ENCODE measurements at regions not wholly inside any gene's neighbourhood (a gene's known extent, or its start where the extent isn't known, plus 50 kb on each side); places are given as distances from the start of the nearest gene placed in this dataset.
A peak's percentile ranks its signal among the peaks of the same experiment; 100 is the strongest.

DNA sequence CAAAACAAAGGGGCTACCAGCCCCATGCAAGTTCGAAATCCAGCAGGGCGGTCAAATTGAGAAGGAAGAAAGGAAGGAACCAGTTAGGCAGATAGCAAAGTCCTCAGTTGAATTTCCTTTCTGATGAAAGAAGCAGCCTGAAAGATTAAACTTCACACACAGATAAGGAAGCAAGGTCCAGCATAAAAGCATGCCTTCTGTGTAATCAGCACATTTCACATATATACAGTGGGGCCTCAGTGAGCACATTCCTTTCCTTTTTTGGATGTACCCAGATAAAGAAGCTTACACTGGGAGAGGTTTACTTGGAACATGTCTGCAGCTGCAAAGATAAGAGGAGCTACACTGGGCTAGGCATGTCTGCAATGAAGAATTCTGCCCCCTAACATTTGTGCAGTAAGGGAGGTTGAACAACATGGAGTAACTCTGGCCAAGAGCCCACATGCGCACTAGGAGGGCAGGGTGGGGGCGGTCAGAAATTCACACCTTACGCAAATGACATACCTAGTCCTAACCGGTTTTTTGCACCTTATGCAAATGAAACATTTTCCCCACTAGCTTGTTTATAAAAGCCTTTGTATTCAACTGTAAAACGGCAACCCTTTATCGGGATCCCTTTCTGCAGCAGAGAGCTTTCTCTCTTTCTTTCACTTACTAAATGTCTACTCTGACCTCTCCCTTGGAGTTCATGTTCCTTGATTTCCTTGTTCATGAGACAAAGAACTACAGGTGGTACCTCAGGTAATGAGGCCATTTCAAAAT lies 149.7 kb upstream of the FBXL17 start:
- Histone ChIP-seq H3K4me3 (ENCODE audit: insufficient read length, low read depth) (no peak overlapping the region), H3K27me3 (ENCODE audit: insufficient read depth, insufficient read length) (no peaks in the 10 kb centered on the region), H3K9ac (ENCODE audit: insufficient read length, low read depth) (no peak overlapping the region), H3K9me3 (ENCODE audit: insufficient read depth, low read length) (peaks cover 23% of the 10 kb centered on the region), H3K36me3 (ENCODE audit: insufficient read depth, insufficient read length, low read length) (no peaks in the 10 kb centered on the region), H3K4me1 (ENCODE audit: insufficient read depth, insufficient read length) (no peaks in the 10 kb centered on the region)
- TF ChIP-seq SUZ12 (IDR thresholded peaks at IDR 0.05; ENCODE audit: extremely low read depth, insufficient read depth, insufficient read length) (no peak), ZNF274 (IDR thresholded peaks at IDR 0.05; ENCODE audit: low read depth, low read length) (no peak), YY1 (IDR thresholded peaks at IDR 0.05; ENCODE audit: insufficient read depth, insufficient read length) (no peak)
- no peak for DNase-seq (ENCODE audit: low read depth, low spot score)

DNA sequence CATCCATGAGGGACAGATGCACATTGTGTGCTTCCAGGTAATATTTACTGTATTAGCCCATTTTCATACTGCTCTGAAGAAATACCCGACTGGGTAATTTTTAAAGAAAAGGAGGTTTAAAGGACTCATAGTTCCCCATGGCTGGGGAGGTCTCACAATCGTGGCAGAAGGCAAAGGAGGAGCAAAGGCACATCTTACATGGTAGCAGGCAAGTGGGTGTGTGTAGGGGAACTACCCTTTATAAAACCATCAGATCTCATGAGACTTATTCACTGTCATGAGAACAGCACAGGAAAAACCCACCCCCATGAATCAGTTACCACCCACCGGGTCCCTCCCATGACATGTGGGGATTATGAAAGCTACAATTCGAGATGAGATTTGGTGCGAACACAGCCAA lies 148.8 kb upstream of the FBXL17 start:
- Histone ChIP-seq H3K4me1 (ENCODE audit: insufficient read depth, insufficient read length) (no peaks in the 10 kb centered on the region), H3K9me3 (ENCODE audit: insufficient read depth, low read length) (peaks cover 26% of the 10 kb centered on the region), H3K27me3 (ENCODE audit: insufficient read depth, insufficient read length) (no peaks in the 10 kb centered on the region), H3K36me3 (ENCODE audit: insufficient read depth, insufficient read length, low read length) (no peaks in the 10 kb centered on the region), H3K9ac (ENCODE audit: insufficient read length, low read depth) (no peak overlapping the region), H3K4me3 (ENCODE audit: insufficient read length, low read depth) (no peak overlapping the region)
- TF ChIP-seq ZNF274 (IDR thresholded peaks at IDR 0.05; ENCODE audit: low read depth, low read length) (no peak), YY1 (IDR thresholded peaks at IDR 0.05; ENCODE audit: insufficient read depth, insufficient read length) (no peak), SUZ12 (IDR thresholded peaks at IDR 0.05; ENCODE audit: extremely low read depth, insufficient read depth, insufficient read length) (no peak)
- no peak for DNase-seq (ENCODE audit: low read depth, low spot score)

DNA sequence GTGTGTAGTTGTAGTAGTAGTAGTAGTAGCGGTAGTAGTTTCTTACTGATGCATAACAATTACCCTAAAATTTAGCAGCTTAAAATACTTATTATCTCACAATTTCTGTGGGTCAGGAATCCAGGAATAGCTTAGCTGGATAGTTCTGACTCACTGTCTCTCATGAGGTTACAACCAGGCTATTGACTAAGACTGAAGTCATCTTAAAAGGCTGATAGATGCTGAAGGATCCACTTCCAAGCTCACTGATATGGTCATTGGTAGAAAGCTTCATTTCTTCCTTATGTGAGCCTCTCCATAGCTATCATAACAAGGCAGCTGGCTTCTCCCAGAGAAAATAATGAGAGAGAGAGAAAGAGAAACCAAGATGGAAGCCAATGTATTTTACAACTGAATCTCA lies 147.5 kb upstream of the FBXL17 start:
- no peak overlapping the region for H3K4me3 ChIP-seq (ENCODE audit: insufficient read length, low read depth)
- no peak for DNase-seq (ENCODE audit: low read depth, low spot score)
- no peaks in the 10 kb centered on the region for H3K4me1 ChIP-seq (ENCODE audit: insufficient read depth, insufficient read length)
- H3K9me3 ChIP-seq (ENCODE audit: insufficient read depth, low read length): peaks cover 26% of the 10 kb centered on the region
- TF ChIP-seq YY1 (IDR thresholded peaks at IDR 0.05; ENCODE audit: insufficient read depth, insufficient read length) (no peak), SUZ12 (IDR thresholded peaks at IDR 0.05; ENCODE audit: extremely low read depth, insufficient read depth, insufficient read length) (no peak), ZNF274 (IDR thresholded peaks at IDR 0.05; ENCODE audit: low read depth, low read length) (no peak)
- no peaks in the 10 kb centered on the region for H3K36me3 ChIP-seq (ENCODE audit: insufficient read depth, insufficient read length, low read length)
- no peaks in the 10 kb centered on the region for H3K27me3 ChIP-seq (ENCODE audit: insufficient read depth, insufficient read length)
- H3K9ac ChIP-seq (ENCODE audit: insufficient read length, low read depth): no peak overlapping the region

DNA sequence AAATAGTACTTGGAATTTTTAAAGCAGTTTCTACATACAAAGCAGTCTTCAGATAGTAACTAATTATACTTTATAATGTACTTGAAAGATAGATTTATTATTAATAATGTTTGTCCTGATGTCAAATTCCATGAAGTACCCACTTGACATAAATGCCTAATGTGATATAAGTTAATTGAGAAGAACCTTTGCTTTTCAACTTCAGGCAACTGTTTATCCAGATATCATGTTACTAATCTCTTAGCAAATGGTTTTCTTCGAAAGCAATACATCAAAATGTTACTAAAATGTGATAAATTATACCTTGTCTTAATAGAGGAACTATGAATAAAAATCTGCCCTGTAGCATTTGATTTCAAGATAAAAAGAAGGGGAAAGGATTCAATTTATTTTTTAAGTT lies 146.8 kb upstream of the FBXL17 start:
- no peak overlapping the region for H3K9ac ChIP-seq (ENCODE audit: insufficient read length, low read depth)
- H3K4me3 ChIP-seq (ENCODE audit: insufficient read length, low read depth): no peak overlapping the region
- H3K4me1 ChIP-seq (ENCODE audit: insufficient read depth, insufficient read length): no peaks in the 10 kb centered on the region
- no peak for TF ChIP-seq YY1 (IDR thresholded peaks at IDR 0.05; ENCODE audit: insufficient read depth, insufficient read length)
- TF ChIP-seq ZNF274 (IDR thresholded peaks at IDR 0.05; ENCODE audit: low read depth, low read length): no peak
- no peak for TF ChIP-seq SUZ12 (IDR thresholded peaks at IDR 0.05; ENCODE audit: extremely low read depth, insufficient read depth, insufficient read length)
- H3K36me3 ChIP-seq (ENCODE audit: insufficient read depth, insufficient read length, low read length): no peaks in the 10 kb centered on the region
- no peak for DNase-seq (ENCODE audit: low read depth, low spot score)
- H3K27me3 ChIP-seq (ENCODE audit: insufficient read depth, insufficient read length): no peaks in the 10 kb centered on the region
- peaks cover 26% of the 10 kb centered on the region for H3K9me3 ChIP-seq (ENCODE audit: insufficient read depth, low read length)

DNA sequence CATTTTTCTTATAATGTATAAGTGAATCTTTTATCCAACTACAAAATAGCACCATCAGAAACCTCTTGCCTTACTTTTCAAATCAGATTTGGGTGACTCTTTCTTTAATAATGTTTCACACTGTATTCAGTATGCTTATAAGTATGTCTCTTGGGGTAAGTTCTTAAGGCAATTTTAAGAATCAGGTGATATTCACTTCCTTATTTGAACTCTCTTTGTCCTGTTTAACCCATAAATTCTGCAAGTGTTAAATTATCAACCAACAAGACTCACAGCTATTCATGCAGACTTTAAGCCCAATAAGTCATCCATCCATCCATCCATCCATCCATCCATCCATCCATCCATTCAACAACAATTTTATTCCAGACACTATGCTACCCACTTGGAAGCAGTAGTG lies 142.7 kb upstream of the FBXL17 start:
- Histone ChIP-seq H3K27me3 (ENCODE audit: insufficient read depth, insufficient read length) (no peaks in the 10 kb centered on the region), H3K4me3 (ENCODE audit: insufficient read length, low read depth) (no peak overlapping the region), H3K9ac (ENCODE audit: insufficient read length, low read depth) (no peak overlapping the region), H3K4me1 (ENCODE audit: insufficient read depth, insufficient read length) (no peaks in the 10 kb centered on the region), H3K9me3 (ENCODE audit: insufficient read depth, low read length) (peaks cover 13% of the 10 kb centered on the region), H3K36me3 (ENCODE audit: insufficient read depth, insufficient read length, low read length) (no peaks in the 10 kb centered on the region)
- no peak for DNase-seq (ENCODE audit: low read depth, low spot score)
- TF ChIP-seq SUZ12 (IDR thresholded peaks at IDR 0.05; ENCODE audit: extremely low read depth, insufficient read depth, insufficient read length): no peak
- no peak for TF ChIP-seq ZNF274 (IDR thresholded peaks at IDR 0.05; ENCODE audit: low read depth, low read length)
- no peak for TF ChIP-seq YY1 (IDR thresholded peaks at IDR 0.05; ENCODE audit: insufficient read depth, insufficient read length)

DNA sequence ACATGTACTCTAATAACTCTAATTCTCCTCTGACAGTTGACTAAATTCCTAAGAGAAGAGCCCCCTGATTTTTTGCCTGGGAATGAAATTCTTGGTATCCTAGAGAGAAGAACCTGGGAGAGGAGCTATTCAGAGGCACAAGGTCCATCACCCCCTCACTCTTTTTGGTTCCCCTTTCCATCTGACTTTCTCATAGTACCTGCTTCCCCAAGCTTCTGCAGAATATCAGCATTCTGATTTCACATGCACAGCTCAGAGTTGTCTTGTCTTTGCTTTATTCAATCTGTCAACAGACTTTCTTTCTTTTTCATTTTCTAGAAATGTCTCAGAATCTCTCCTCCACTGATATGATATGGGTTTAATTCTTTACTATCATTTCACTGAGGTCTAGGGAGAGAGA lies 141.5 kb upstream of the FBXL17 start:
- Histone ChIP-seq H3K9ac (ENCODE audit: insufficient read length, low read depth) (no peak overlapping the region), H3K36me3 (ENCODE audit: insufficient read depth, insufficient read length, low read length) (no peaks in the 10 kb centered on the region), H3K9me3 (ENCODE audit: insufficient read depth, low read length) (peaks cover 13% of the 10 kb centered on the region), H3K27me3 (ENCODE audit: insufficient read depth, insufficient read length) (no peaks in the 10 kb centered on the region), H3K4me3 (ENCODE audit: insufficient read length, low read depth) (no peak overlapping the region), H3K4me1 (ENCODE audit: insufficient read depth, insufficient read length) (no peaks in the 10 kb centered on the region)
- DNase-seq (ENCODE audit: low read depth, low spot score): no peak
- TF ChIP-seq SUZ12 (IDR thresholded peaks at IDR 0.05; ENCODE audit: extremely low read depth, insufficient read depth, insufficient read length): no peak
- no peak for TF ChIP-seq YY1 (IDR thresholded peaks at IDR 0.05; ENCODE audit: insufficient read depth, insufficient read length)
- no peak for TF ChIP-seq ZNF274 (IDR thresholded peaks at IDR 0.05; ENCODE audit: low read depth, low read length)

DNA sequence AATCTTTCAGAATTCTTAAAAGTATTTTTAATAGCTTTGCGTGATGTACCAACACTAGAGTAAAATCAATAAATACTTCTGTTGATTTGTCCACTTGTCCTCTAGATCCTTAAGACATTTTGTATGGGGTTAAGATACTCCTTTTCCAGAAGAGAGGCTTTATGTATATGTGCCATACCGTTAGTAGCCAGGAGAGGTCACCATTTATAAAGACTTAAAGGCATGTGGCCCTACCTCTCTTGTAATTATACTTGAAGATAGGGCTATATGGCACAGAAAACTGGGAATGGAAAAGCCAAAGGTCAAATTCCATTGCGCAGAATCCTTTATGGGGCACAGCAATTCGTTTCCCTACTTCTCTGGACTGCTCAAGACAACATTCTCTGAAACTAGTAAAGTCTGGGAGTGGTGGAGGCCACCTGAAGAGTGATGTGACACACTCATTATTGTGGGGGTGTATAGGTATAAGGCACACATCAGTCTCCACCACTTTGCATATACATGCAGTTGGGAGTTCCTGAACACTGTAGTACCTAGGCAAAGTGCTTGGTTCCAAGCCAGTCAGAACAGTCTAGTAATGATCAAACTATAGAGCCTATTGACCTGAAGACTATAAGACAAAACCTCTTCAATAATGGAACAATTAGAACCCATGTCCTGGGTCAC lies 140.1 kb upstream of the FBXL17 start:
- no peak overlapping the region for H3K9ac ChIP-seq (ENCODE audit: insufficient read length, low read depth)
- H3K4me3 ChIP-seq (ENCODE audit: insufficient read length, low read depth): no peak overlapping the region
- DNase-seq (ENCODE audit: low read depth, low spot score): peak; percentile 32
- TF ChIP-seq YY1 (IDR thresholded peaks at IDR 0.05; ENCODE audit: insufficient read depth, insufficient read length) (no peak), SUZ12 (IDR thresholded peaks at IDR 0.05; ENCODE audit: extremely low read depth, insufficient read depth, insufficient read length) (no peak), ZNF274 (IDR thresholded peaks at IDR 0.05; ENCODE audit: low read depth, low read length) (no peak)
- H3K27me3 ChIP-seq (ENCODE audit: insufficient read depth, insufficient read length): no peaks in the 10 kb centered on the region
- no peaks in the 10 kb centered on the region for H3K36me3 ChIP-seq (ENCODE audit: insufficient read depth, insufficient read length, low read length)
- H3K9me3 ChIP-seq (ENCODE audit: insufficient read depth, low read length): peaks cover 7% of the 10 kb centered on the region
- no peaks in the 10 kb centered on the region for H3K4me1 ChIP-seq (ENCODE audit: insufficient read depth, insufficient read length)

Measured in NT2/D1 (cell line).